Colonic mucosa (tissue), 4 donors: ENCODE measurements at regions not wholly inside any gene's neighbourhood (a gene's known extent, or its start where the extent isn't known, plus 50 kb on each side); places are given as distances from the start of the nearest gene placed in this dataset.

ENCODE experiments used
- DNase-seq: peaks from one replicate; pipeline ENCODE4 v3.0.0-alpha.2; 2020
- H3K27ac ChIP-seq: fragments of 200-600 bp; one replicate; pipeline ENCODE4 v1.8.0; 2021
- H3K27me3 ChIP-seq: fragments of 200-600 bp; one replicate; pipeline ENCODE4 v1.8.0; 2021
- H3K36me3 ChIP-seq: fragments of 200-600 bp; one replicate; pipeline ENCODE4 v1.8.0; 2021
- H3K4me1 ChIP-seq: fragments of 200-600 bp; one replicate; pipeline ENCODE4 v1.8.0; 2021; ENCODE audit warnings: mild to moderate bottlenecking
- H3K4me3 ChIP-seq: fragments of 200-600 bp; one replicate; pipeline ENCODE4 v1.8.0; 2021
- H3K9ac ChIP-seq, 2 donors: one replicate each; pipeline ENCODE4 v1.7.0; 2013; ENCODE audit warnings: control low read depth in 2 of 2, low read depth in 2 of 2, low read length in 2 of 2
- H3K9me3 ChIP-seq: fragments of 200-600 bp; one replicate; pipeline ENCODE4 v1.8.0; 2021
- intact Hi-C: fragments of 100-400 bp; cut with DNase I; formaldehyde crosslinking; loops from one replicate; pipeline ENCODE4 v1.14.1; 2022
- TF ChIP-seq, protein P1 (sequence below): fragments of 200-600 bp; IDR thresholded peaks from one replicate; pipeline ENCODE4 v1.8.0; 2022; ENCODE audit warnings: antibody characterized with exemption, mild to moderate bottlenecking
- donor health status: healthy.
- donor health status: DM: no; HTN: no; CAD: no.
- donor health status: DM: no; HTN: no; CAD: no.

DNA sequence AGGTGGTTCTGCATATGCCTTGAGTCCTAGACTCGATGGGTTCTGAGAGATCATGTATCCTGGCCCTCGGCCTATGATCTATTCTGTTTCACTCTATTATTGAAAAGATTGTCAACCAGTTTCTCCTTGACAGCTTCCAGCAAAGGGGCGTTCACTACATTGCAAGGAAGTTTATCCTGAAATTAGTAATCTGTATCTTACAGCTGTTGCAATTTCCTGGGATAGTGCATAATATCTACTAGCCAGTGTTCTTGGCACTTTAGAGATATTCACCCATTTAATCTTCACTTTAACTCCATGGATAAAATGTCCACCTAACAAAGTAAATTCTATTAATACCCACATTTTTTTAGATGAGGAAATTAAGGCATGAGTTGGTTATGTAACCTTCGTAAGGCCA lies 203.6 kb downstream of the TGFB2 start:
- no peak overlapping the region for H3K9ac ChIP-seq
- H3K27ac ChIP-seq, result no peak overlapping the region
- no peaks in the 10 kb centered on the region for H3K4me1 ChIP-seq
- intact Hi-C loops, result no loop called here
- H3K4me3 ChIP-seq, result no peak overlapping the region
- no peaks in the 10 kb centered on the region for H3K9me3 ChIP-seq
- TF ChIP-seq, protein P1, sequence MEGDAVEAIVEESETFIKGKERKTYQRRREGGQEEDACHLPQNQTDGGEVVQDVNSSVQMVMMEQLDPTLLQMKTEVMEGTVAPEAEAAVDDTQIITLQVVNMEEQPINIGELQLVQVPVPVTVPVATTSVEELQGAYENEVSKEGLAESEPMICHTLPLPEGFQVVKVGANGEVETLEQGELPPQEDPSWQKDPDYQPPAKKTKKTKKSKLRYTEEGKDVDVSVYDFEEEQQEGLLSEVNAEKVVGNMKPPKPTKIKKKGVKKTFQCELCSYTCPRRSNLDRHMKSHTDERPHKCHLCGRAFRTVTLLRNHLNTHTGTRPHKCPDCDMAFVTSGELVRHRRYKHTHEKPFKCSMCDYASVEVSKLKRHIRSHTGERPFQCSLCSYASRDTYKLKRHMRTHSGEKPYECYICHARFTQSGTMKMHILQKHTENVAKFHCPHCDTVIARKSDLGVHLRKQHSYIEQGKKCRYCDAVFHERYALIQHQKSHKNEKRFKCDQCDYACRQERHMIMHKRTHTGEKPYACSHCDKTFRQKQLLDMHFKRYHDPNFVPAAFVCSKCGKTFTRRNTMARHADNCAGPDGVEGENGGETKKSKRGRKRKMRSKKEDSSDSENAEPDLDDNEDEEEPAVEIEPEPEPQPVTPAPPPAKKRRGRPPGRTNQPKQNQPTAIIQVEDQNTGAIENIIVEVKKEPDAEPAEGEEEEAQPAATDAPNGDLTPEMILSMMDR, result no peak
- no peak for DNase-seq
- H3K27me3 ChIP-seq, result no peaks in the 10 kb centered on the region
- H3K36me3 ChIP-seq, result no peaks in the 10 kb centered on the region

DNA sequence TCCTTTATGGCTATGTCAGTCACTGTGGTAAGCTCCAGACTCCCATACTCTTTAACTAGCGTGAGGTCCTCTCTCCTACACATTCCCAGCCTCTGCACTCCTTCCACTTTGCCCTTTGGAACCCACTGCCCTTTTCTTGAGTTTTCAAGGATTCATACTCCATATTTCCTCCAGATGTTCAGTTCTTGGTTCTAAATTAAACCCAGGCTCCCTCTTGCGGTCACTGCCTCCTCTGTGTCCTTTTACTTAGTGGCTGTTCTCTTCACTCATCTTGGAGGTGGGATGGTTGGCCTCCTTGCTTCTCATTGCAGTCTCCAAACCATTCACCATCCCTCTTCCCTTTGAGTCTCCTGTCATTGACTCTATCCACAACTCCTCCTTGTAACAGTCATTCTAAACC lies 208.1 kb downstream of the TGFB2 start:
- no peaks in the 10 kb centered on the region for H3K9me3 ChIP-seq
- no peak overlapping the region for H3K9ac ChIP-seq
- intact Hi-C loops, result no loop called here
- TF ChIP-seq, protein P1, result no peak
- no peaks in the 10 kb centered on the region for H3K36me3 ChIP-seq
- H3K4me3 ChIP-seq, result no peak overlapping the region
- DNase-seq, result no peak
- H3K27ac ChIP-seq, result no peak overlapping the region
- no peaks in the 10 kb centered on the region for H3K27me3 ChIP-seq
- H3K4me1 ChIP-seq, result no peaks in the 10 kb centered on the region

DNA sequence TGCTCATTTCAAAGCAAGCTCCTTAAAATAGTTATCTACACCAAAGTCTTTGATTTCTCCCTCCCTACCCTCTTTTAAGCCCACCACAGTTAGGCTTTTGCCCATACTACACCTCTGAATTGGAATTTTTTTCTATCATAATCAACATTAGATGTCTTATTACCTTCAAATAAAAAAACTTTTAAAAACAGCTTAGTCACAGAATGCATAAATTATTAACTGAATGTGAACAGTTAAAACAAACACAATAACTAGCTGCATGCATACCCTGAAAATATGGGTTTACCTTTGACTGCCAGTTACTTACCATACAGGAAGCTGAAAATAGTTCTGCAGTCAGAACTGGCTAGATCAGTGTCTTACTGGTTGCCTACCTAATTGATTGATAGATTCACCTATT lies 210.9 kb downstream of the TGFB2 start:
- H3K4me1 ChIP-seq, result no peaks in the 10 kb centered on the region
- TF ChIP-seq, protein P1, result no peak
- H3K9ac ChIP-seq, result no peak overlapping the region
- H3K27me3 ChIP-seq, result no peaks in the 10 kb centered on the region
- no peak overlapping the region for H3K27ac ChIP-seq
- no peaks in the 10 kb centered on the region for H3K9me3 ChIP-seq
- intact Hi-C loops, result no loop called here
- H3K36me3 ChIP-seq, result no peaks in the 10 kb centered on the region
- H3K4me3 ChIP-seq, result no peak overlapping the region
- DNase-seq, result no peak

DNA sequence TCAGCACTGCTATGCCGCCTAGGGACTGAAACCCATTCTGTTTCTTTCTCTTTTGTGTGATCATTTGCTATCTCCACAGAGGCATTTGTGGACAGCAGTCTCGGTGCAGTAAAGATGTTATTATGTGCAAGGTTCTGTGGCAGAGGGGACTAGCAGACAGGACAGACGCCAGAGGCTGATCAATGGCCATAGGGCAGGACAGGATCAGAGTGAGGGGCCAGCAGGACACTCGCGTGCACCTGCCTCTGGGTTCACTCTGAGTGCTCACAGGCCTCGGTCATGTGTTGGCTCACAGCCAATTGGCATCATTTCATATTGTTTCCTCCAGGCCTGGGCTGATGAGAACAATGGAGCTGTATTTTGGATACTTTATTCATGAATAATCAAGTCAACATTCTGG lies 212.6 kb downstream of the TGFB2 start:
- no peaks in the 10 kb centered on the region for H3K9me3 ChIP-seq
- no peaks in the 10 kb centered on the region for H3K36me3 ChIP-seq
- no peak overlapping the region for H3K9ac ChIP-seq
- TF ChIP-seq, protein P1, result no peak
- H3K27me3 ChIP-seq, result no peaks in the 10 kb centered on the region
- no peak overlapping the region for H3K27ac ChIP-seq
- intact Hi-C loops, result no loop called here
- no peaks in the 10 kb centered on the region for H3K4me1 ChIP-seq
- DNase-seq, result no peak
- no peak overlapping the region for H3K4me3 ChIP-seq

DNA sequence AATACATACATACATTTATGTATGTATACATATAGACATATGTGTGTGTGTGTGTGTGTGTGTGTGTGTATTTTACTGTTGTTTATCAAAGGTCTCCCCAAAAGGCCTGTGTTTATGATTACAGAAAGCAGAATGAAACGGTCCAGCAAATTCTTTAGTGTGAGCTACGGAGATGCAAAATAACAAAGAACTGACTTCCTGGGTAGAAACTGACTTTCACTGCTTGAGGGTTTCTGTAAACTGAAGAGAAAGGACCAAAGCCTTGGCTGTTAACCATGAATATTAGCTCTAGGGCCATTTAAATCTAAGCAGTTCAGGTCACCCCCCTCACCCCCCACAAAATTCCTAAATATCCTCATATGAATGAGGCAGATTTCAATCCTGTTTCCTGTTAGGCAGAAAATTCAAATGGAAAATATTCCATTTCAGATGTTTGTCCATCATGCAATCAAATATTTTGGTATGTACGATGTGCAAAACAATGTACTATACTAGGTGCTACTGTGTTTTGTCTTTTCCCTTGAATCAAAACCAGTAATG lies 213.2 kb downstream of the TGFB2 start:
- Histone ChIP-seq H3K9me3 (no peaks in the 10 kb centered on the region), H3K4me3 (no peak overlapping the region), H3K4me1 (no peaks in the 10 kb centered on the region), H3K27me3 (no peaks in the 10 kb centered on the region), H3K27ac (no peak overlapping the region), H3K36me3 (no peaks in the 10 kb centered on the region), H3K9ac (no peak overlapping the region)
- TF ChIP-seq, protein P1, result no peak
- no peak for DNase-seq
- intact Hi-C loops, result no loop called here
